GM12875 (cell line): ENCODE measurements at regions not wholly inside any gene's neighbourhood (a gene's known extent, or its start where the extent isn't known, plus 50 kb on each side); places are given as distances from the start of the nearest gene placed in this dataset.

ENCODE experiments used
- H3K4me3 ChIP-seq: one replicate; pipeline ENCODE4 v1.5.1; 2011; ENCODE audit warnings: low read depth, low read length, control low read depth
- TF ChIP-seq, protein P1 (sequence below): IDR thresholded peaks from 2 replicates; pipeline ENCODE4 v1.5.1; 2011; ENCODE audit warnings: low read depth, mild to moderate bottlenecking, control low read depth, inconsistent platforms, low read length, moderate library complexity, borderline replicate concordance; ENCODE audit not compliant: insufficient read depth

DNA sequence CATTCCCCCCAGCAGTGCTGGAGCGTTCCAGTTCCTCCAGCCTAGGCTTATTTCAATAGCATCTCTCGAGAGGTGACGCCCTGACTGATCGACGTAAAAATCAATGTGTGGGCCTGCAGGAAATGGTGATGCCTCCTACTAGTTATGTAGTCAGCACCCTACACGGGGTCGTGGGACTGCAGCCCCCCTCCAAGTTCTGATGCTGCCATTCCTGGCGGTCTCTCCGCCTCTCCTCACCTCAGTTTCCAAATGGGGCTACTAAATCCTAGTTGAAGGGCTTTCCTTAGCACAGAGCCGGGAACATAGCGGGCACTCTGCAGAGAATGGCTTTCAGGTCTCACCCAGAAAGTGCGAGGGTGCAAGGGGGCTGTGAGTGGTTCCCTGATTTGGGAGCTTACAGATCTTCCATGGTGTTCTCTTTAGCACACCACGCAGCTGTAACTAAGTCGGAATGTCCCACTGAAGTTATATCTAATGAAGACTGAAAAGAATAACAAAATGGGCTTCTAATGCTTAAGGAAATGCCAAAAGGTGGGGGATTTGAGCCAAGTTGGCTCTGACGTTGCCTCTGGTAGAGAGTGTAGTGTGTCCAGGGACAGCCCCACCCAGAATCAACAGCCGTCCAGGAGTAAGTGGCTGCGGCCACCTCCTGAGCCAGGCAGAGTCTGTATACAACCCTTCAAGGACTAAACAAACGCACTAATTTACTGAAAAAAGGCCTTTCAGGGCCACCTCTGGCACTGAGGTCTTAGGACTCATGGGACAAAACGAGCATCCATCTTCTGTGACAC, 299.7 kb upstream of the FOXF1 start:
- no peak overlapping the region for H3K4me3 ChIP-seq
- TF ChIP-seq, protein P1, sequence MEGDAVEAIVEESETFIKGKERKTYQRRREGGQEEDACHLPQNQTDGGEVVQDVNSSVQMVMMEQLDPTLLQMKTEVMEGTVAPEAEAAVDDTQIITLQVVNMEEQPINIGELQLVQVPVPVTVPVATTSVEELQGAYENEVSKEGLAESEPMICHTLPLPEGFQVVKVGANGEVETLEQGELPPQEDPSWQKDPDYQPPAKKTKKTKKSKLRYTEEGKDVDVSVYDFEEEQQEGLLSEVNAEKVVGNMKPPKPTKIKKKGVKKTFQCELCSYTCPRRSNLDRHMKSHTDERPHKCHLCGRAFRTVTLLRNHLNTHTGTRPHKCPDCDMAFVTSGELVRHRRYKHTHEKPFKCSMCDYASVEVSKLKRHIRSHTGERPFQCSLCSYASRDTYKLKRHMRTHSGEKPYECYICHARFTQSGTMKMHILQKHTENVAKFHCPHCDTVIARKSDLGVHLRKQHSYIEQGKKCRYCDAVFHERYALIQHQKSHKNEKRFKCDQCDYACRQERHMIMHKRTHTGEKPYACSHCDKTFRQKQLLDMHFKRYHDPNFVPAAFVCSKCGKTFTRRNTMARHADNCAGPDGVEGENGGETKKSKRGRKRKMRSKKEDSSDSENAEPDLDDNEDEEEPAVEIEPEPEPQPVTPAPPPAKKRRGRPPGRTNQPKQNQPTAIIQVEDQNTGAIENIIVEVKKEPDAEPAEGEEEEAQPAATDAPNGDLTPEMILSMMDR: no peak

DNA sequence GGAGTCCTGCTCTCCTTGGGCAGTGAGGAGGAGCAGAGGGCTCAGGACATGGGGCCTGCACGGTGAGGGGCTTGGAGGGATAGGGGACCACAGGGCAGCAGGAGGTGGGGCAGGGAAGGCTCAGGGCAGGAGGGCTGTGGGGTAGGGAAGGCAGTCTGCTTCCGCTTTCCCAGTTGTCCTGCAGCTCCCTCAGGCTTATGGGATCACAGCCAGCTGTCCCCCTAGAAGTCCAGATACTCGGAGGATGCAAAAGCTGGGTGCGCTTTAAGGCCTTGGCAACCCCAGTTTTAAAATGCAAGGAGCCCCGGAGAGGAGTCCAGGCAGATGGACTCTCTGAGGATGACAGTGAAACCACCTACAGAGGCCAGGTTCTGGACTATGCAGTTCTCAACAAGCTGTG, 299.1 kb upstream of the FOXF1 start:
- H3K4me3 ChIP-seq: no peak overlapping the region
- TF ChIP-seq, protein P1: no peak

GRCh38 chr16:86211800-86212199, 298.5 kb upstream of the FOXF1 start:
- TF ChIP-seq, protein P1: no peak
- no peak overlapping the region for H3K4me3 ChIP-seq

DNA sequence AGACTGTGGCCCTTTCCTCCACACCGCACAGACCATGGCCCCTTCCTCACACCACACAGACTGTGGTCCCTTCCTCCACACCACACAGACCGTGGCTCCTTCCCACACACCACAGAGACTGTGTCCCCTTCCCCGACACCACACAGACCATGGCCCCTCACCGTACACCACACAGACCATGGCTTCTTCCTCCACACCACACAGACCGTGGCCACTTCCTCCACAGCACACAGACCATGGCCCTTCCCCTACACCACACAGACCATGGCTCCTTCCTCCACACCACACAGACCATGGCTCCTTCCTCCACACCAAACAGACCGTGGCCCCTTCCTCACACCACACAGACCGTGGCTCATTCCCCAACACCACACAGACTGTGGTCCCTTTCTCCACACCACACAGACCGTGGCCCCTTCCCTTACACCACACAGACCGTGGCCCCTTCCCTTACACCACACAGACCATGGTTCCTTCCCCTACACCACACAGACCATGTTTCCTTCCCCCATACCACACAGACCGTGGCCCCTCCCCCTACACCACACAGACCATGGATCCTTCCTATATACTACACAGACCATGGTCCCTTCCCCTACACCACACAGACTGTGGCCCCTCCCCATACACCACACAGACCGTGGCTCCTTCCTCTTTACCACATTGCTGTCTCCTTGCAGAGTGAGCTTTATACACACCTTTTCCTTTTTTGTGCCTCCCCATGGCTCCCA, 297.5 kb upstream of the FOXF1 start:
- H3K4me3 ChIP-seq: no peak overlapping the region
- TF ChIP-seq, protein P1: no peak

DNA sequence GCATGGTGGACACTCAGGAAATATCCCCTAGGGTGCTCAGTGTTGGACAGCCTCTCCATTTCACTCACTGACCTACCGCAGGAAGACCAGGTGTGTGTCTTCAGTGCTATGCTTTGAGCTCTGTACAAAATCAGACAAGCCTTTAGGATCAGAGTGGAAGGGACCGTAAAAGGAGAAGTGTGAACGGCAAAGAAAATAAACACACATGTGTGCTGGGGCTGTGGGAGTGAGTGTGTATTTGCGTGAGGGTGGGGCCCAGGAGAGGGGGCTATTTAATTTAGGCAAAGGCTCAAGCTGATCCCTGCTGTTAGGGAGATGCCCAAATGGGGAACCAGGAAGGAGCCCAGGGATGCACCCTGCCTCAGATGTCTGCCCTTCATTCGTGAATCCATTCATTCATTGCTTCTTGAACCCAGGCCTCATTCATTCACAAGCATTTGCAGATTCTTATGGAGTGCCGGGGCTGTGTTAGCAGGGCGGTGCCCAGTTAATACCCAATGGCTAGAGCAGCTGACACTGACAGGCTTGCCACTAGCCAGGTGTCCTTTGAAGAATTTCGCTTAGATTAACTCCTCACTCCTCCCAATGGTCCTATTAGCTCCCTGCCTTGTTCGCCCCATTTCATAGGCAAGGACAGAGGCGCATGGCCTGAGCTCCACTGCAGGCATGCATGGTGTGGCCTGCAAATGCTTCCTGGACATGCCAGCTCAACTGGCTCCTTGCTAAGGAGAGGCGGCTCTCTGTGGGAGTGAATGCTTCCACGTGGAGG, 296.7 kb upstream of the FOXF1 start:
- no peak overlapping the region for H3K4me3 ChIP-seq
- TF ChIP-seq, protein P1: no peak

- no peak overlapping the region for H3K4me3 ChIP-seq
- TF ChIP-seq, protein P1: no peak
These were observed 295.7 kb upstream of the FOXF1 start for GRCh38 chr16:86214326-86215232.
